ENCODE measurements at regions not wholly inside any gene's neighbourhood (a gene's known extent, or its start where the extent isn't known, plus 50 kb on each side); places are given as distances from the start of the nearest gene placed in this dataset.

DNA sequence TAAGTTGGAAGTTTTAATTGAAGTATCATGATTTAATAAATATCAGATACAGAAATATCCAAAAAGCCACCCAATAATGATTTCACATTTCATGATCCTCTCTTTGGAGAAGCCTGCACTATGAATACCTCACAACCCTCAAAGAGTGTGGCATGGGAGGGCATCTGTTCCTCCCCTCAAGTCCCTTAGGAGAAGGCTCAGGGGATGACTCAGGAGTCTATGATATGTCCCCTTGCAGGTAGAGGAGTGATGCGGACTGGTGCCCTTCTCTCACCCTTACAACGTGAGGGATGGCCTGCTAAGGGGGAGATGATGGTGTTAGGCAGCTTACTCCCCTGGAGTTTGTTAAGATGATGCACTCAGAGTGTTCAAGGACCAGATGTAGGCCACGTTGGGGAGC lies 303.3 kb upstream of the DUSP10 start:
- H3K36me3 Mint-ChIP-seq = no peaks in the 10 kb centered on the region
- CTCF ChIA-PET = no interaction called here
- peaks cover 8% of the 10 kb centered on the region for H3K4me1 Mint-ChIP-seq
- POLR2A ChIA-PET = no interaction called here
- no peak overlapping the region for H3K27ac Mint-ChIP-seq
- no peak for DNase-seq (ENCODE audit: low spot score)
- TF ChIP-seq, protein P1, sequence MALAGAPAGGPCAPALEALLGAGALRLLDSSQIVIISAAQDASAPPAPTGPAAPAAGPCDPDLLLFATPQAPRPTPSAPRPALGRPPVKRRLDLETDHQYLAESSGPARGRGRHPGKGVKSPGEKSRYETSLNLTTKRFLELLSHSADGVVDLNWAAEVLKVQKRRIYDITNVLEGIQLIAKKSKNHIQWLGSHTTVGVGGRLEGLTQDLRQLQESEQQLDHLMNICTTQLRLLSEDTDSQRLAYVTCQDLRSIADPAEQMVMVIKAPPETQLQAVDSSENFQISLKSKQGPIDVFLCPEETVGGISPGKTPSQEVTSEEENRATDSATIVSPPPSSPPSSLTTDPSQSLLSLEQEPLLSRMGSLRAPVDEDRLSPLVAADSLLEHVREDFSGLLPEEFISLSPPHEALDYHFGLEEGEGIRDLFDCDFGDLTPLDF (CRISPR knock-in tag; IDR thresholded peaks at IDR 0.05) = no peak
- TF ChIP-seq, protein P2, sequence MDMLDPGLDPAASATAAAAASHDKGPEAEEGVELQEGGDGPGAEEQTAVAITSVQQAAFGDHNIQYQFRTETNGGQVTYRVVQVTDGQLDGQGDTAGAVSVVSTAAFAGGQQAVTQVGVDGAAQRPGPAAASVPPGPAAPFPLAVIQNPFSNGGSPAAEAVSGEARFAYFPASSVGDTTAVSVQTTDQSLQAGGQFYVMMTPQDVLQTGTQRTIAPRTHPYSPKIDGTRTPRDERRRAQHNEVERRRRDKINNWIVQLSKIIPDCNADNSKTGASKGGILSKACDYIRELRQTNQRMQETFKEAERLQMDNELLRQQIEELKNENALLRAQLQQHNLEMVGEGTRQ (CRISPR knock-in tag; IDR thresholded peaks at IDR 0.05) = no peak
- TF ChIP-seq, protein P3, sequence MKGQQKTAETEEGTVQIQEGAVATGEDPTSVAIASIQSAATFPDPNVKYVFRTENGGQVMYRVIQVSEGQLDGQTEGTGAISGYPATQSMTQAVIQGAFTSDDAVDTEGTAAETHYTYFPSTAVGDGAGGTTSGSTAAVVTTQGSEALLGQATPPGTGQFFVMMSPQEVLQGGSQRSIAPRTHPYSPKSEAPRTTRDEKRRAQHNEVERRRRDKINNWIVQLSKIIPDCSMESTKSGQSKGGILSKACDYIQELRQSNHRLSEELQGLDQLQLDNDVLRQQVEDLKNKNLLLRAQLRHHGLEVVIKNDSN (CRISPR knock-in tag; IDR thresholded peaks at IDR 0.05) = no peak
- TF ChIP-seq NR2C2 (CRISPR knock-in tag; IDR thresholded peaks at IDR 0.05) (no peak), GRHL2 (CRISPR knock-in tag; IDR thresholded peaks at IDR 0.05; ENCODE audit: insufficient replicate concordance, severe bottlenecking) (no peak)
- no peak overlapping the region for H3K4me3 Mint-ChIP-seq
- no peaks in the 10 kb centered on the region for H3K9me3 Mint-ChIP-seq
- ATAC-seq = no peak
- H3K27me3 Mint-ChIP-seq (ENCODE audit: low read depth) = no peaks in the 10 kb centered on the region

DNA sequence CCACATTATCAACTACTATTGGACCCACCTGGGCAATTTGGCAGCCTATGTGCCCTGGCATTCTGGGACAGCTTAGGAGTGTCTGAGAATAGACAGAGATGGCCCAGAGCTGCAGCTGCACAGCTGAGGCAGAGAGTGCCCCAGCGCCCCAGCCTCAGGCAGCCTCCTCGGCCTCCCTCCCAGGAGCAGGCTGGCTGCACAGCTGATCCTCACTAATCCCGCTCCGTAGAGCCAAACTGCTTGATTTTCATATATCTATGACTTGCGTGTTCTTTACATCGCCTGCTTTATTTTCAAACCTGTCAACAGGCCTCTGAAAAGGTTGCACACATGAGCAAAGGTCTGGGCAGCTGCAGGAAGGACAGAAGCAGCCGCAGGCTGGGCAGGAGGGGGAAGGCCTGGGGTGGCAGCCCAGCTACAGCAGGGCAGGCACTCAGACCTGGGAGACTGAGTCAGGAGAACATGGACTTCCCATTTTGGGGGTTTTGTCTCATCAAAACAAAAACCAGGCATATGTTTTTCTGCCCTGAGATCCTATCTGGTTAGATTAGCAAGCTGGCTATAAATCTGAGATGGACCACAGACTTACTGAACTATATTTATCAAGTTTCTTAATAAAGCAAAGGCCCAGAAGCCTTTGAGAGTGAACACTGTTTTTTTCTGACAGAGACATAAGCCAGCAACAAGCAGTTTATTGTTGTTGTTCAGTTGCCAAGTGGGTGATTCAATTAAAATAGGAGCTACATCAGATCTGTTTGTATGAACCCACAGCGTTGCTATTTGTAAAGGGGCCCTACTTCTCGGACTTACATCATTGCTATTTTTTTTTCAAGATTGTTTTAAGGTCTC lies 301.8 kb upstream of the DUSP10 start:
- Mint-ChIP-seq H3K4me1 (peaks cover 4% of the 10 kb centered on the region), H3K4me3 (no peak overlapping the region), H3K27ac (no peak overlapping the region), H3K27me3 (ENCODE audit: low read depth) (no peaks in the 10 kb centered on the region), H3K9me3 (no peaks in the 10 kb centered on the region), H3K36me3 (no peaks in the 10 kb centered on the region)
- DNase-seq (ENCODE audit: low spot score) = no peak
- TF ChIP-seq, protein P4, sequence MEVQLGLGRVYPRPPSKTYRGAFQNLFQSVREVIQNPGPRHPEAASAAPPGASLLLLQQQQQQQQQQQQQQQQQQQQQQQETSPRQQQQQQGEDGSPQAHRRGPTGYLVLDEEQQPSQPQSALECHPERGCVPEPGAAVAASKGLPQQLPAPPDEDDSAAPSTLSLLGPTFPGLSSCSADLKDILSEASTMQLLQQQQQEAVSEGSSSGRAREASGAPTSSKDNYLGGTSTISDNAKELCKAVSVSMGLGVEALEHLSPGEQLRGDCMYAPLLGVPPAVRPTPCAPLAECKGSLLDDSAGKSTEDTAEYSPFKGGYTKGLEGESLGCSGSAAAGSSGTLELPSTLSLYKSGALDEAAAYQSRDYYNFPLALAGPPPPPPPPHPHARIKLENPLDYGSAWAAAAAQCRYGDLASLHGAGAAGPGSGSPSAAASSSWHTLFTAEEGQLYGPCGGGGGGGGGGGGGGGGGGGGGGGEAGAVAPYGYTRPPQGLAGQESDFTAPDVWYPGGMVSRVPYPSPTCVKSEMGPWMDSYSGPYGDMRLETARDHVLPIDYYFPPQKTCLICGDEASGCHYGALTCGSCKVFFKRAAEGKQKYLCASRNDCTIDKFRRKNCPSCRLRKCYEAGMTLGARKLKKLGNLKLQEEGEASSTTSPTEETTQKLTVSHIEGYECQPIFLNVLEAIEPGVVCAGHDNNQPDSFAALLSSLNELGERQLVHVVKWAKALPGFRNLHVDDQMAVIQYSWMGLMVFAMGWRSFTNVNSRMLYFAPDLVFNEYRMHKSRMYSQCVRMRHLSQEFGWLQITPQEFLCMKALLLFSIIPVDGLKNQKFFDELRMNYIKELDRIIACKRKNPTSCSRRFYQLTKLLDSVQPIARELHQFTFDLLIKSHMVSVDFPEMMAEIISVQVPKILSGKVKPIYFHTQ (CRISPR knock-in tag; IDR thresholded peaks at IDR 0.05) = no peak
- TF ChIP-seq NFATC4 (CRISPR knock-in tag; IDR thresholded peaks at IDR 0.05) (no peak), NR2C2 (CRISPR knock-in tag; IDR thresholded peaks at IDR 0.05) (no peak), TP53 (CRISPR knock-in tag; IDR thresholded peaks at IDR 0.05) (no peak)
- TF ChIP-seq, protein P5, sequence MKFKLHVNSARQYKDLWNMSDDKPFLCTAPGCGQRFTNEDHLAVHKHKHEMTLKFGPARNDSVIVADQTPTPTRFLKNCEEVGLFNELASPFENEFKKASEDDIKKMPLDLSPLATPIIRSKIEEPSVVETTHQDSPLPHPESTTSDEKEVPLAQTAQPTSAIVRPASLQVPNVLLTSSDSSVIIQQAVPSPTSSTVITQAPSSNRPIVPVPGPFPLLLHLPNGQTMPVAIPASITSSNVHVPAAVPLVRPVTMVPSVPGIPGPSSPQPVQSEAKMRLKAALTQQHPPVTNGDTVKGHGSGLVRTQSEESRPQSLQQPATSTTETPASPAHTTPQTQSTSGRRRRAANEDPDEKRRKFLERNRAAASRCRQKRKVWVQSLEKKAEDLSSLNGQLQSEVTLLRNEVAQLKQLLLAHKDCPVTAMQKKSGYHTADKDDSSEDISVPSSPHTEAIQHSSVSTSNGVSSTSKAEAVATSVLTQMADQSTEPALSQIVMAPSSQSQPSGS (CRISPR knock-in tag; IDR thresholded peaks at IDR 0.05; ENCODE audit: borderline replicate concordance, low read depth) = no peak
- TF ChIP-seq, protein P6, sequence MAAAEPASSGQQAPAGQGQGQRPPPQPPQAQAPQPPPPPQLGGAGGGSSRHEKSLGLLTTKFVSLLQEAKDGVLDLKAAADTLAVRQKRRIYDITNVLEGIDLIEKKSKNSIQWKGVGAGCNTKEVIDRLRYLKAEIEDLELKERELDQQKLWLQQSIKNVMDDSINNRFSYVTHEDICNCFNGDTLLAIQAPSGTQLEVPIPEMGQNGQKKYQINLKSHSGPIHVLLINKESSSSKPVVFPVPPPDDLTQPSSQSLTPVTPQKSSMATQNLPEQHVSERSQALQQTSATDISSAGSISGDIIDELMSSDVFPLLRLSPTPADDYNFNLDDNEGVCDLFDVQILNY (CRISPR knock-in tag; IDR thresholded peaks at IDR 0.05) = no peak
- TF ChIP-seq, protein P7, sequence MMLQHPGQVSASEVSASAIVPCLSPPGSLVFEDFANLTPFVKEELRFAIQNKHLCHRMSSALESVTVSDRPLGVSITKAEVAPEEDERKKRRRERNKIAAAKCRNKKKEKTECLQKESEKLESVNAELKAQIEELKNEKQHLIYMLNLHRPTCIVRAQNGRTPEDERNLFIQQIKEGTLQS (CRISPR knock-in tag; conservative IDR thresholded peaks at IDR 0.05) = no peak
- TF ChIP-seq, protein P8, sequence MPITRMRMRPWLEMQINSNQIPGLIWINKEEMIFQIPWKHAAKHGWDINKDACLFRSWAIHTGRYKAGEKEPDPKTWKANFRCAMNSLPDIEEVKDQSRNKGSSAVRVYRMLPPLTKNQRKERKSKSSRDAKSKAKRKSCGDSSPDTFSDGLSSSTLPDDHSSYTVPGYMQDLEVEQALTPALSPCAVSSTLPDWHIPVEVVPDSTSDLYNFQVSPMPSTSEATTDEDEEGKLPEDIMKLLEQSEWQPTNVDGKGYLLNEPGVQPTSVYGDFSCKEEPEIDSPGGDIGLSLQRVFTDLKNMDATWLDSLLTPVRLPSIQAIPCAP (CRISPR knock-in tag; IDR thresholded peaks at IDR 0.05) = no peak
- CTCF ChIA-PET = no interaction called here
- POLR2A ChIA-PET = no interaction called here
- ATAC-seq = no peak

Measured in WTC11 (cell line).